ENCODE measurements at regions not wholly inside any gene's neighbourhood (a gene's known extent, or its start where the extent isn't known, plus 50 kb on each side); places are given as distances from the start of the nearest gene placed in this dataset.
"Not testable (repeated sequence)": the region's sequence is repeated elsewhere in the genome, so short reads cannot be mapped to it uniquely, and the experiment has no call there.

GRCh38 chr10:120039826-120040225 lies 147.3 kb downstream of the SEC23IP start (continued):
- no peak for TF ChIP-seq HMGXB4 (CRISPR knock-in tag; IDR thresholded peaks at IDR 0.05; ENCODE audit: borderline replicate concordance)
- TF ChIP-seq RCOR1 (IDR thresholded peaks at IDR 0.05; ENCODE audit: low read depth, low read length), result no peak
- no peak for TF ChIP-seq BHLHE40 (IDR thresholded peaks at IDR 0.05; ENCODE audit: low read depth, low read length)

GRCh38 chr10:120041807-120042559 lies 149.5 kb downstream of the SEC23IP start:
- Histone ChIP-seq H3K4me1 (no peaks in the 10 kb centered on the region), H3K27ac (no peak overlapping the region), H3K4me3 (no peak overlapping the region), H3K4me2 (no peak overlapping the region), H3K9me3 (no peaks in the 10 kb centered on the region)
- no peak for TF ChIP-seq RAD21 (conservative IDR thresholded peaks at IDR 0.05 in 1 of 2, IDR thresholded peaks at IDR 0.05 in 1 of 2)
- no peak for TF ChIP-seq TFCP2L1 (CRISPR knock-in tag; IDR thresholded peaks at IDR 0.05)
- TF ChIP-seq FOSL2 (IDR thresholded peaks at IDR 0.05), result no peak
- no peak for TF ChIP-seq FOSL2 (CRISPR knock-in tag; IDR thresholded peaks at IDR 0.05)
- TF ChIP-seq RARB (CRISPR knock-in tag; IDR thresholded peaks at IDR 0.05), result no peak
- TF ChIP-seq HES2 (IDR thresholded peaks at IDR 0.05), result no peak
- no peak for TF ChIP-seq EHMT2 (IDR thresholded peaks at IDR 0.05; ENCODE audit: low read depth)
- TF ChIP-seq KDM1A (IDR thresholded peaks at IDR 0.05; ENCODE audit: low read depth), result no peak
- no peak for TF ChIP-seq JUN (IDR thresholded peaks at IDR 0.05)
- no peak for TF ChIP-seq CBX8 (IDR thresholded peaks at IDR 0.05)
- no peak for TF ChIP-seq FOXS1 (CRISPR knock-in tag; IDR thresholded peaks at IDR 0.05)
- TF ChIP-seq NPAS2 (CRISPR knock-in tag; IDR thresholded peaks at IDR 0.05; ENCODE audit: borderline replicate concordance), result no peak
- TF ChIP-seq HOXB5 (CRISPR knock-in tag; IDR thresholded peaks at IDR 0.05), result no peak
- TF ChIP-seq GATA3 (IDR thresholded peaks at IDR 0.05; ENCODE audit: borderline replicate concordance), result no peak
- CTCF ChIA-PET, result no interaction called here
- no peak for ATAC-seq
- POLR2A ChIA-PET, result no interaction called here
- WGBS (ENCODE audit: missing lambda C conversion rate), result 30% methylated on average over 9 of the region's 12 CpGs
- FAIRE-seq, result no peak
- DNase-seq (ENCODE audit: low read depth in 1 of 2, low spot score in 1 of 2), result no peak

- ATAC-seq (no peak), FAIRE-seq (no peak), DNase-seq (ENCODE audit: low read depth in 1 of 2, low spot score in 1 of 2) (no peak)
- Histone ChIP-seq H3K9me3 (no peaks in the 10 kb centered on the region), H3K27ac (no peak overlapping the region), H3K4me3 (no peak overlapping the region), H3K4me2 (no peak overlapping the region), H3K4me1 (no peaks in the 10 kb centered on the region)
- ChIA-PET CTCF (no interaction called here), POLR2A (no interaction called here)
- TF ChIP-seq GATA3 (IDR thresholded peaks at IDR 0.05; ENCODE audit: borderline replicate concordance) (no peak), FOSB (CRISPR knock-in tag; IDR thresholded peaks at IDR 0.05) (no peak), NR3C1 (IDR thresholded peaks at IDR 0.05) (no peak), ZNF302 (CRISPR knock-in tag; IDR thresholded peaks at IDR 0.05) (no peak), ATOH8 (CRISPR knock-in tag; IDR thresholded peaks at IDR 0.05; ENCODE audit: low read depth) (no peak), ZC3H11A (IDR thresholded peaks at IDR 0.05) (no peak), PHF8 (IDR thresholded peaks at IDR 0.05; ENCODE audit: borderline replicate concordance, low read depth) (no peak), KDM5A (IDR thresholded peaks at IDR 0.05) (no peak), EHMT2 (IDR thresholded peaks at IDR 0.05; ENCODE audit: low read depth) (no peak), REST (IDR thresholded peaks at IDR 0.05) (no peak), RFX5 (IDR thresholded peaks at IDR 0.05) (no peak), CEBPB (IDR thresholded peaks at IDR 0.05) (no peak), RAD21 (conservative IDR thresholded peaks at IDR 0.05 in 1 of 2, IDR thresholded peaks at IDR 0.05 in 1 of 2) (no peak), FOSL2 (IDR thresholded peaks at IDR 0.05) (no peak), FOSL2 (CRISPR knock-in tag; IDR thresholded peaks at IDR 0.05) (no peak), EHF (CRISPR knock-in tag; IDR thresholded peaks at IDR 0.05) (no peak), CBX8 (IDR thresholded peaks at IDR 0.05) (no peak)
Measured at GRCh38 chr10:120042705-120043104, 150.2 kb downstream of the SEC23IP start.

GRCh38 chr10:120047373-120047772 lies 154.8 kb downstream of the SEC23IP start:
- H3K4me2 ChIP-seq; CTCF ChIA-PET; DNase-seq (ENCODE audit: low read depth in 1 of 2, low spot score in 1 of 2); H3K9me3 ChIP-seq; ATAC-seq; POLR2A ChIA-PET; H3K27ac ChIP-seq; H3K4me1 ChIP-seq; H3K4me3 ChIP-seq; FAIRE-seq: not testable (repeated sequence)
- WGBS (ENCODE audit: missing lambda C conversion rate), result 48% methylated on average over 7 of the region's 7 CpGs
